ENCODE measurements at regions not wholly inside any gene's neighbourhood (a gene's known extent, or its start where the extent isn't known, plus 50 kb on each side); places are given as distances from the start of the nearest gene placed in this dataset.

- TF ChIP-seq PPARA (CRISPR knock-in tag; IDR thresholded peaks at IDR 0.05; ENCODE audit: borderline replicate concordance) (no peak), ISL1 (CRISPR knock-in tag; IDR thresholded peaks at IDR 0.05) (no peak), OSR1 (CRISPR knock-in tag; IDR thresholded peaks at IDR 0.05) (no peak), TCF4 (CRISPR knock-in tag; IDR thresholded peaks at IDR 0.05; ENCODE audit: borderline replicate concordance) (no peak), ESRRG (CRISPR knock-in tag; IDR thresholded peaks at IDR 0.05) (no peak), TOX (CRISPR knock-in tag; IDR thresholded peaks at IDR 0.05; ENCODE audit: borderline replicate concordance) (no peak), PATZ1 (CRISPR knock-in tag; IDR thresholded peaks at IDR 0.05; ENCODE audit: borderline replicate concordance) (no peak), ZNF8 (CRISPR knock-in tag; IDR thresholded peaks at IDR 0.05) (no peak), BACH2 (CRISPR knock-in tag; IDR thresholded peaks at IDR 0.05; ENCODE audit: borderline replicate concordance) (no peak), CSDC2 (CRISPR knock-in tag; IDR thresholded peaks at IDR 0.05) (no peak), POU6F1 (CRISPR knock-in tag; IDR thresholded peaks at IDR 0.05; ENCODE audit: borderline replicate concordance, low read depth) (no peak), SNAI2 (CRISPR knock-in tag; IDR thresholded peaks at IDR 0.05) (no peak), ARNTL (CRISPR knock-in tag; IDR thresholded peaks at IDR 0.05; ENCODE audit: borderline replicate concordance, low read depth) (no peak), ZC3H10 (CRISPR knock-in tag; IDR thresholded peaks at IDR 0.05) (no peak), ZNF70 (CRISPR knock-in tag; IDR thresholded peaks at IDR 0.05) (no peak), RARB (CRISPR knock-in tag; IDR thresholded peaks at IDR 0.05) (no peak)
- TF ChIP-seq, protein P1, sequence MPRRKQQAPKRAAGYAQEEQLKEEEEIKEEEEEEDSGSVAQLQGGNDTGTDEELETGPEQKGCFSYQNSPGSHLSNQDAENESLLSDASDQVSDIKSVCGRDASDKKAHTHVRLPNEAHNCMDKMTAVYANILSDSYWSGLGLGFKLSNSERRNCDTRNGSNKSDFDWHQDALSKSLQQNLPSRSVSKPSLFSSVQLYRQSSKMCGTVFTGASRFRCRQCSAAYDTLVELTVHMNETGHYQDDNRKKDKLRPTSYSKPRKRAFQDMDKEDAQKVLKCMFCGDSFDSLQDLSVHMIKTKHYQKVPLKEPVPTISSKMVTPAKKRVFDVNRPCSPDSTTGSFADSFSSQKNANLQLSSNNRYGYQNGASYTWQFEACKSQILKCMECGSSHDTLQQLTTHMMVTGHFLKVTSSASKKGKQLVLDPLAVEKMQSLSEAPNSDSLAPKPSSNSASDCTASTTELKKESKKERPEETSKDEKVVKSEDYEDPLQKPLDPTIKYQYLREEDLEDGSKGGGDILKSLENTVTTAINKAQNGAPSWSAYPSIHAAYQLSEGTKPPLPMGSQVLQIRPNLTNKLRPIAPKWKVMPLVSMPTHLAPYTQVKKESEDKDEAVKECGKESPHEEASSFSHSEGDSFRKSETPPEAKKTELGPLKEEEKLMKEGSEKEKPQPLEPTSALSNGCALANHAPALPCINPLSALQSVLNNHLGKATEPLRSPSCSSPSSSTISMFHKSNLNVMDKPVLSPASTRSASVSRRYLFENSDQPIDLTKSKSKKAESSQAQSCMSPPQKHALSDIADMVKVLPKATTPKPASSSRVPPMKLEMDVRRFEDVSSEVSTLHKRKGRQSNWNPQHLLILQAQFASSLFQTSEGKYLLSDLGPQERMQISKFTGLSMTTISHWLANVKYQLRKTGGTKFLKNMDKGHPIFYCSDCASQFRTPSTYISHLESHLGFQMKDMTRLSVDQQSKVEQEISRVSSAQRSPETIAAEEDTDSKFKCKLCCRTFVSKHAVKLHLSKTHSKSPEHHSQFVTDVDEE (CRISPR knock-in tag; IDR thresholded peaks at IDR 0.05) = no peak
- TF ChIP-seq, protein P2, sequence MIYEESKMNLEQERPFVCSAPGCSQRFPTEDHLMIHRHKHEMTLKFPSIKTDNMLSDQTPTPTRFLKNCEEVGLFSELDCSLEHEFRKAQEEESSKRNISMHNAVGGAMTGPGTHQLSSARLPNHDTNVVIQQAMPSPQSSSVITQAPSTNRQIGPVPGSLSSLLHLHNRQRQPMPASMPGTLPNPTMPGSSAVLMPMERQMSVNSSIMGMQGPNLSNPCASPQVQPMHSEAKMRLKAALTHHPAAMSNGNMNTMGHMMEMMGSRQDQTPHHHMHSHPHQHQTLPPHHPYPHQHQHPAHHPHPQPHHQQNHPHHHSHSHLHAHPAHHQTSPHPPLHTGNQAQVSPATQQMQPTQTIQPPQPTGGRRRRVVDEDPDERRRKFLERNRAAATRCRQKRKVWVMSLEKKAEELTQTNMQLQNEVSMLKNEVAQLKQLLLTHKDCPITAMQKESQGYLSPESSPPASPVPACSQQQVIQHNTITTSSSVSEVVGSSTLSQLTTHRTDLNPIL (CRISPR knock-in tag; IDR thresholded peaks at IDR 0.05; ENCODE audit: low read depth) = no peak
- TF ChIP-seq, protein P3, sequence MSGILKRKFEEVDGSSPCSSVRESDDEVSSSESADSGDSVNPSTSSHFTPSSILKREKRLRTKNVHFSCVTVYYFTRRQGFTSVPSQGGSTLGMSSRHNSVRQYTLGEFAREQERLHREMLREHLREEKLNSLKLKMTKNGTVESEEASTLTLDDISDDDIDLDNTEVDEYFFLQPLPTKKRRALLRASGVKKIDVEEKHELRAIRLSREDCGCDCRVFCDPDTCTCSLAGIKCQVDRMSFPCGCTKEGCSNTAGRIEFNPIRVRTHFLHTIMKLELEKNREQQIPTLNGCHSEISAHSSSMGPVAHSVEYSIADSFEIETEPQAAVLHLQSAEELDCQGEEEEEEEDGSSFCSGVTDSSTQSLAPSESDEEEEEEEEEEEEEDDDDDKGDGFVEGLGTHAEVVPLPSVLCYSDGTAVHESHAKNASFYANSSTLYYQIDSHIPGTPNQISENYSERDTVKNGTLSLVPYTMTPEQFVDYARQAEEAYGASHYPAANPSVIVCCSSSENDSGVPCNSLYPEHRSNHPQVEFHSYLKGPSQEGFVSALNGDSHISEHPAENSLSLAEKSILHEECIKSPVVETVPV (CRISPR knock-in tag; IDR thresholded peaks at IDR 0.05) = no peak
- no peak for ATAC-seq
Observed at GRCh38 chr1:157288006-157288405, 149.8 kb upstream of the ETV3 start.

GRCh38 chr1:157287462-157287861 lies 149.3 kb upstream of the ETV3 start:
- TF ChIP-seq PATZ1 (CRISPR knock-in tag; IDR thresholded peaks at IDR 0.05; ENCODE audit: borderline replicate concordance) (no peak), TOX (CRISPR knock-in tag; IDR thresholded peaks at IDR 0.05; ENCODE audit: borderline replicate concordance) (no peak), ISL1 (CRISPR knock-in tag; IDR thresholded peaks at IDR 0.05) (no peak), TCF4 (CRISPR knock-in tag; IDR thresholded peaks at IDR 0.05; ENCODE audit: borderline replicate concordance) (no peak)
- TF ChIP-seq, protein P3 (CRISPR knock-in tag; IDR thresholded peaks at IDR 0.05) = no peak
- no peak for ATAC-seq

Data from SK-N-SH treated with all-trans-retinoic acid at 6 μM for 48 hours (cell line).